ENCODE measurements at regions not wholly inside any gene's neighbourhood (a gene's known extent, or its start where the extent isn't known, plus 50 kb on each side); places are given as distances from the start of the nearest gene placed in this dataset.

GRCh38 chr15:25937796-25938195, 74.7 kb upstream of the ATP10A start:
- TF ChIP-seq TAF1 (IDR thresholded peaks at IDR 0.05; ENCODE audit: borderline replicate concordance, insufficient read depth, low read length) (no peak), REST (IDR thresholded peaks at IDR 0.05; ENCODE audit: insufficient read depth in 1 of 2, low read depth in 2 of 2, low read length in 2 of 2) (no peak), FOXP2 (optimal IDR thresholded peaks at IDR 0.05; ENCODE audit: borderline replicate concordance, extremely low read depth, extremely low read length, insufficient read depth) (no peak), POLR2AphosphoS5 (IDR thresholded peaks at IDR 0.05; ENCODE audit: low read depth, low read length) (no peak), SIN3A (IDR thresholded peaks at IDR 0.05; ENCODE audit: borderline replicate concordance, insufficient read depth, low read length) (no peak)

GRCh38 chr15:25936004-25936403, 72.9 kb upstream of the ATP10A start:
- TF ChIP-seq REST (IDR thresholded peaks at IDR 0.05; ENCODE audit: insufficient read depth in 1 of 2, low read depth in 2 of 2, low read length in 2 of 2) = no peak
- TF ChIP-seq POLR2AphosphoS5 (IDR thresholded peaks at IDR 0.05; ENCODE audit: low read depth, low read length) = no peak
- TF ChIP-seq FOXP2 (optimal IDR thresholded peaks at IDR 0.05; ENCODE audit: borderline replicate concordance, extremely low read depth, extremely low read length, insufficient read depth) = no peak
- TF ChIP-seq TAF1 (IDR thresholded peaks at IDR 0.05; ENCODE audit: borderline replicate concordance, insufficient read depth, low read length) = no peak
- no peak for TF ChIP-seq SIN3A (IDR thresholded peaks at IDR 0.05; ENCODE audit: borderline replicate concordance, insufficient read depth, low read length)

GRCh38 chr15:25933456-25934158, 70.5 kb upstream of the ATP10A start:
- TF ChIP-seq SIN3A (IDR thresholded peaks at IDR 0.05; ENCODE audit: borderline replicate concordance, insufficient read depth, low read length) = no peak
- no peak for TF ChIP-seq FOXP2 (optimal IDR thresholded peaks at IDR 0.05; ENCODE audit: borderline replicate concordance, extremely low read depth, extremely low read length, insufficient read depth)
- TF ChIP-seq TAF1 (IDR thresholded peaks at IDR 0.05; ENCODE audit: borderline replicate concordance, insufficient read depth, low read length) = no peak

- TF ChIP-seq TAF1 (IDR thresholded peaks at IDR 0.05; ENCODE audit: borderline replicate concordance, insufficient read depth, low read length) = no peak
- TF ChIP-seq FOXP2 (optimal IDR thresholded peaks at IDR 0.05; ENCODE audit: borderline replicate concordance, extremely low read depth, extremely low read length, insufficient read depth) = no peak
- no peak for TF ChIP-seq SIN3A (IDR thresholded peaks at IDR 0.05; ENCODE audit: borderline replicate concordance, insufficient read depth, low read length)
- TF ChIP-seq POLR2AphosphoS5 (IDR thresholded peaks at IDR 0.05; ENCODE audit: low read depth, low read length) = no peak
- TF ChIP-seq REST (IDR thresholded peaks at IDR 0.05; ENCODE audit: insufficient read depth in 1 of 2, low read depth in 2 of 2, low read length in 2 of 2) = no peak
Observed at GRCh38 chr15:25932696-25933095, 69.6 kb upstream of the ATP10A start.

GRCh38 chr15:25931851-25932250, 68.7 kb upstream of the ATP10A start:
- TF ChIP-seq TAF1 (IDR thresholded peaks at IDR 0.05; ENCODE audit: borderline replicate concordance, insufficient read depth, low read length) (no peak), SIN3A (IDR thresholded peaks at IDR 0.05; ENCODE audit: borderline replicate concordance, insufficient read depth, low read length) (no peak), REST (IDR thresholded peaks at IDR 0.05; ENCODE audit: insufficient read depth in 1 of 2, low read depth in 2 of 2, low read length in 2 of 2) (no peak), FOXP2 (optimal IDR thresholded peaks at IDR 0.05; ENCODE audit: borderline replicate concordance, extremely low read depth, extremely low read length, insufficient read depth) (no peak), POLR2AphosphoS5 (IDR thresholded peaks at IDR 0.05; ENCODE audit: low read depth, low read length) (no peak)
